ENCODE measurements at regions not wholly inside any gene's neighbourhood (a gene's known extent, or its start where the extent isn't known, plus 50 kb on each side); places are given as distances from the start of the nearest gene placed in this dataset.

- no peak for DNase-seq
Observed at GRCh38 chr6:108779536-108780275, 68.5 kb upstream of the ARMC2 start.

GRCh38 chr6:108780784-108781183 lies 67.4 kb upstream of the ARMC2 start:
- no peak for DNase-seq

GRCh38 chr6:108781419-108782100 lies 66.7 kb upstream of the ARMC2 start:
- peak; percentile 30 for DNase-seq

- DNase-seq: peak; percentile 85
Observed at GRCh38 chr6:108782179-108783041, 65.8 kb upstream of the ARMC2 start.

GRCh38 chr6:108785653-108786052 lies 62.6 kb upstream of the ARMC2 start:
- no peak for DNase-seq

- DNase-seq: no peak
Observed at GRCh38 chr6:108788416-108788815, 59.8 kb upstream of the ARMC2 start.

GRCh38 chr6:108789475-108789874 lies 58.7 kb upstream of the ARMC2 start:
- no peak for DNase-seq

- DNase-seq: no peak
Observed at GRCh38 chr6:108791700-108792099, 56.5 kb upstream of the ARMC2 start.

GRCh38 chr6:108793516-108794251 lies 54.5 kb upstream of the ARMC2 start:
- no peak for DNase-seq

GRCh38 chr6:108795122-108795521 lies 53.1 kb upstream of the ARMC2 start:
- no peak for DNase-seq

- no peak for DNase-seq
Observed at GRCh38 chr6:108795814-108796213, 52.4 kb upstream of the ARMC2 start.

GRCh38 chr6:108796875-108797274 lies 51.3 kb upstream of the ARMC2 start:
- no peak for DNase-seq

GRCh38 chr6:108797951-108798669 lies 50.1 kb upstream of the ARMC2 start:
- DNase-seq: no peak
